SK-N-SH treated with all-trans-retinoic acid at 6 μM for 48 hours (cell line): ENCODE measurements at regions not wholly inside any gene's neighbourhood (a gene's known extent, or its start where the extent isn't known, plus 50 kb on each side); places are given as distances from the start of the nearest gene placed in this dataset.

Experiments
- ARNTL ChIP-seq: fragments of 450-650 bp; formaldehyde crosslinking; IDR thresholded peaks from 2 replicates; pipeline ENCODE4 v1.5.0; 2020; ENCODE audit warnings: low read depth, mild to moderate bottlenecking, moderate library complexity, borderline replicate concordance
- CREB5 ChIP-seq: fragments of 250-450 bp; sonication (Bioruptor Pico); IDR thresholded peaks from 2 replicates; pipeline ENCODE4 v1.5.1; 2020; ENCODE audit warnings: low read depth, mild to moderate bottlenecking, moderate library complexity
- ISL1 ChIP-seq: fragments of 250-450 bp; sonication (Bioruptor Pico); IDR thresholded peaks from 2 replicates; pipeline ENCODE4 v2.1.2; 2022; ENCODE audit warnings: mild to moderate bottlenecking, moderate library complexity
- PATZ1 ChIP-seq: fragments of 250-450 bp; sonication (Bioruptor Pico); IDR thresholded peaks from 2 replicates; pipeline ENCODE4 v1.8.0; 2020; ENCODE audit warnings: mild to moderate bottlenecking, moderate library complexity, borderline replicate concordance
- POU6F1 ChIP-seq: fragments of 250-450 bp; sonication (Bioruptor Pico); IDR thresholded peaks from 2 replicates; pipeline ENCODE4 v1.8.0; 2021; ENCODE audit warnings: low read depth, mild to moderate bottlenecking, moderate library complexity, borderline replicate concordance
- TCF4 ChIP-seq: fragments of 250-450 bp; sonication (Bioruptor Pico); IDR thresholded peaks from 2 replicates; pipeline ENCODE4 v1.8.0; 2021; ENCODE audit warnings: mild to moderate bottlenecking, moderate library complexity, borderline replicate concordance

- TF ChIP-seq CREB5 (CRISPR knock-in tag): no peak
- no peak for TF ChIP-seq TCF4 (CRISPR knock-in tag)
- TF ChIP-seq PATZ1 (CRISPR knock-in tag): no peak
- TF ChIP-seq ARNTL (CRISPR knock-in tag): no peak
- no peak for TF ChIP-seq POU6F1 (CRISPR knock-in tag)
- TF ChIP-seq ISL1: no peak
Measured at GRCh38 chr11:119889111-119889510, 160.1 kb upstream of the NECTIN1 start.
